GM13976 (cell line): ENCODE measurements at regions not wholly inside any gene's neighbourhood (a gene's known extent, or its start where the extent isn't known, plus 50 kb on each side); places are given as distances from the start of the nearest gene placed in this dataset.

Experiments
- DNase-seq: peaks from one replicate; pipeline ENCODE4 v3.0.0; 2012; ENCODE audit warnings: low spot score
- CTCF ChIP-seq: IDR thresholded peaks from 2 replicates; pipeline ENCODE4 v1.5.1; 2012; ENCODE audit warnings: borderline replicate concordance, mild to moderate bottlenecking; ENCODE audit not compliant: insufficient read depth; ENCODE audit errors: extremely low read depth, missing control alignments, control extremely low read depth
- in situ Hi-C: fragments of 300-500 bp; cut with MboI; formaldehyde crosslinking; loops from one replicate; pipeline ENCODE4 v1.12.0; 2022; ENCODE audit warnings: low sequenced_read_pairs, mixed read lengths, inconsistent platforms; ENCODE audit not compliant: unreplicated experiment

GRCh38 chr6:153192943-153193885 lies 62.1 kb upstream of the RGS17 start:
- in situ Hi-C loops, result no loop called here
- DNase-seq, result no peak
- no peak for TF ChIP-seq CTCF

- no peak for DNase-seq
- in situ Hi-C loops, result no loop called here
- TF ChIP-seq CTCF, result no peak
These were observed 52.8 kb upstream of the RGS17 start for GRCh38 chr6:153183925-153184324.
